Heart left ventricle (tissue), 16 donors: ENCODE measurements at regions not wholly inside any gene's neighbourhood (a gene's known extent, or its start where the extent isn't known, plus 50 kb on each side); places are given as distances from the start of the nearest gene placed in this dataset.

ENCODE experiments used
- ATAC-seq, 4 donors: fragments of 200-7000 bp; cut with Tn5 transposase; one replicate each; pipeline ENCODE4 v1.9.1; 2020 to 2022; ENCODE audit warnings: moderate library complexity in 4 of 4, mild to moderate bottlenecking in 3 of 4, moderate number of reproducible peaks in 1 of 4
- DNase-seq, 5 donors: peaks; one replicate each; pipeline ENCODE4 v3.0.0-alpha.2; 2020
- H3K27ac ChIP-seq, 12 donors: fragments of 200-600 bp; sonication (generic) in 4 of 12; one replicate each; pipeline versions ENCODE4 v1.5.0 to v1.8.0; 2016 to 2022; ENCODE audit warnings: mild to moderate bottlenecking in 2 of 12
- H3K27me3 ChIP-seq, 9 donors: fragments of 200-600 bp; sonication (generic) in 2 of 9; one replicate each; pipeline versions ENCODE4 v1.5.1 to v1.8.0; 2016 to 2022; ENCODE audit warnings: mild to moderate bottlenecking in 3 of 9
- H3K36me3 ChIP-seq, 9 donors: fragments of 200-600 bp; sonication (generic) in 2 of 9; one replicate each; pipeline versions ENCODE4 v1.5.0 to v1.8.0; 2018 to 2022; ENCODE audit warnings: mild to moderate bottlenecking in 2 of 9
- H3K4me1 ChIP-seq, 12 donors: fragments of 200-600 bp; sonication (generic) in 4 of 12; one replicate each; pipeline versions ENCODE4 v1.5.0 to v1.8.0; 2016 to 2022; ENCODE audit warnings: mild to moderate bottlenecking in 3 of 12
- H3K4me3 ChIP-seq, 12 donors: fragments of 200-600 bp; sonication (generic) in 4 of 12; one replicate each; pipeline versions ENCODE4 v1.5.0 to v1.8.0; 2017 to 2022; ENCODE audit warnings: mild to moderate bottlenecking in 9 of 12, moderate library complexity in 4 of 12
- H3K9me3 ChIP-seq, 12 donors: fragments of 200-600 bp; sonication (generic) in 4 of 12; one replicate each; pipeline versions ENCODE4 v1.5.0 to v1.8.0; 2016 to 2022; ENCODE audit warnings: mild to moderate bottlenecking in 1 of 12
- CTCF ChIP-seq, 12 donors: fragments of 200-600 bp; sonication (generic) in 4 of 12; IDR thresholded peaks; one replicate each; pipeline versions ENCODE4 v1.5.0 to v1.8.0; 2018 to 2022; ENCODE audit warnings: antibody characterized with exemption in 12 of 12, mild to moderate bottlenecking in 5 of 12
- POLR2A ChIP-seq, 2 donors: fragments of 450-650 bp; IDR thresholded peaks; one replicate each; pipeline ENCODE4 v1.6.1; 2017; ENCODE audit warnings: antibody characterized with exemption in 2 of 2, mild to moderate bottlenecking in 2 of 2, moderate library complexity in 2 of 2
- WGBS, 4 donors: extraction: QIAGEN DNeasy Blood & Tissue Kit in 2 of 4; methylation state at CpG; one replicate each; pipeline versions ENCODE4 v1.1.5 to v1.1.7; 2013 to 2018; 5-methylcytosine and 5-hydroxymethylcytosine counted together
- intact Hi-C, 10 donors: fragments of 100-400 bp; cut with DNase I; formaldehyde crosslinking; loops; one replicate each; pipeline versions ENCODE4 v1.11.1 to v1.14.2; 2022
- donor health status: ischemic (EF 13 %, LVEDD 7.1; RV severe dilation, severe dysfunction).
- donor health status: healthy with polysubstance abuse.
- donor health status: DM: no; HTN: yes; CAD: no.
- donor health status: DM: no; HTN: no; CAD: no.
- donor health status: ischemic (EF 25% LVEDD 6.9; RV normal size, moderate dysfunction).
- donor health status: ischemic (EF 25% LVEDD 5.7; RV mildly dilated, moderate dysfunction).
- donor health status: healthy.
- donor health status: DM: yes; HTN: yes; CAD: no.
- donor health status: ischemic (EF 35%, LVEDD 5.7; RV mildly dilated, moderate dysfunction).
- donor health status: nonischemic (EF 11% LVEDD 7.7; RV severe dilation, severe dysfunction).
- donor health status: DM: yes; HTN: yes; CAD: no.
- donor health status: PGD.
- donor health status: ischemic (EF 29% LVEDD 5.4; RV normal size, mild dysfunction).
- donor health status: nonischemic (EF 23%, LVEDD 6.1; RV moderate dilation, normal function).

DNA sequence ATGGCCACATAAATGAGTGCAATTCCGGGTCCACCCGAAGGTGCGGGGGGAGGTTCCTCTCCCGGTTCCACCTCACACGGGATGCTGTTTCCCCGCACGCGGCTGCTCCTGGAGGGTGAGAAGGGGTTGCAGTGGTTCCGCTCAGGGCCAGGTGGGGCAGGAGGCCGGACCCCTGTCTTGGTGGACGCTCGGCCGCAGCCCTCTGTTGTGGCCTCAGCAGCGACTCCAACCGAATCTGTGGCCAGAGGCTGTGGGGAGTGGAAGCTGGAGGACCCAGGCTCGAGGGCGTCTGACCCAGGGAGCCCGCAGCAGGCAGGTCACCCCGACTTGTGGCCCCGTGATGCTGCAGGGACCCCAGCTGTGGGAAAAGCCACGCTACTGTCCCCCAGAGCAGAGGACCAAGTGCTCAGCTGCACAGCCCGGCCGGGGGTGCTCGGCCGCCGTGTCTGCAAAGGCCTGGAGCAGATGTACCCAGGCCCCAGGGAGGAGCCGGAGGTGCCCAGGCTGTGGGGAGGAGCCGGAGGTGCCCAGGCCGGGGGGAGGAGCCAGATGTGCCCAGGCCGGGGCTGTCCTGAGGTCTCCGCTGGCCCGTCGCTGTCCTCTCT lies 83.9 kb downstream of the RTP5 start:
- no peaks in the 10 kb centered on the region for H3K36me3 ChIP-seq
- no peaks in the 10 kb centered on the region for H3K9me3 ChIP-seq
- H3K4me3 ChIP-seq: no peak overlapping the region
- intact Hi-C loops: no loop called here
- H3K27me3 ChIP-seq: peaks cover 0 to 22% (median 0%) of the 10 kb centered on the region in 9 donors
- DNase-seq (no peak), ATAC-seq (no peak)
- peaks cover 0 to 8% (median 0%) of the 10 kb centered on the region in 12 donors for H3K4me1 ChIP-seq
- no peak overlapping the region for H3K27ac ChIP-seq
- TF ChIP-seq POLR2A (IDR thresholded peaks at IDR 0.05) (no peak), CTCF (IDR thresholded peaks at IDR 0.05) (no peak)
- WGBS, 4 donors: 89 to 95% (median 92%) methylated on average over 25 to 33 of the region's 33 CpGs

- no peaks in the 10 kb centered on the region for H3K36me3 ChIP-seq
- H3K4me3 ChIP-seq: no peak overlapping the region
- ATAC-seq (no peak), DNase-seq (no peak)
- WGBS, 4 donors: 89 to 94% (median 91%) methylated on average over 13 of the region's 13 CpGs
- no peaks in the 10 kb centered on the region for H3K9me3 ChIP-seq
- TF ChIP-seq POLR2A (IDR thresholded peaks at IDR 0.05): no peak
- no peaks in the 10 kb centered on the region for H3K27me3 ChIP-seq
- intact Hi-C loops: no loop called here
- peaks cover 0 to 12% (median 0%) of the 10 kb centered on the region in 12 donors for H3K4me1 ChIP-seq
- H3K27ac ChIP-seq: no peak overlapping the region
These were observed 87.1 kb downstream of the RTP5 start for GRCh38 chr2:241956521-241957110.

GRCh38 chr2:241957276-241957675 lies 87.7 kb downstream of the RTP5 start:
- intact Hi-C loops: no loop called here
- WGBS, 4 donors: 82 to 91% (median 86%) methylated on average over 14 of the region's 14 CpGs
- no peak for ATAC-seq
- Histone ChIP-seq H3K27ac (no peak overlapping the region), H3K4me3 (no peak overlapping the region), H3K4me1 (peaks cover 0 to 12% (median 0%) of the 10 kb centered on the region in 12 donors), H3K9me3 (no peaks in the 10 kb centered on the region), H3K27me3 (no peaks in the 10 kb centered on the region), H3K36me3 (no peaks in the 10 kb centered on the region)
- DNase-seq: no peak
- no peak for TF ChIP-seq CTCF (IDR thresholded peaks at IDR 0.05)
- TF ChIP-seq POLR2A (IDR thresholded peaks at IDR 0.05): no peak

GRCh38 chr2:241958818-241959545 lies 89.5 kb downstream of the RTP5 start:
- Histone ChIP-seq H3K36me3 (no peaks in the 10 kb centered on the region), H3K4me3 (no peak overlapping the region), H3K27ac (no peak overlapping the region), H3K9me3 (no peaks in the 10 kb centered on the region), H3K4me1 (peaks cover 0 to 12% (median 0%) of the 10 kb centered on the region in 12 donors), H3K27me3 (no peaks in the 10 kb centered on the region)
- 83 to 89% (median 87%) methylated on average over 21 of the region's 21 CpGs for WGBS, 4 donors
- intact Hi-C loops: no loop called here
- no peak for TF ChIP-seq CTCF (IDR thresholded peaks at IDR 0.05)
- TF ChIP-seq POLR2A (IDR thresholded peaks at IDR 0.05): no peak
- ATAC-seq (no peak), DNase-seq (no peak)
